SK-N-MC (cell line): ENCODE measurements at regions not wholly inside any gene's neighbourhood (a gene's known extent, or its start where the extent isn't known, plus 50 kb on each side); places are given as distances from the start of the nearest gene placed in this dataset.

Experiments
- EZH2 ChIP-seq: fragments of 200-600 bp; sonication (generic); IDR thresholded peaks from one replicate; pipeline ENCODE4 v1.6.1; 2017; ENCODE audit warnings: antibody characterized with exemption
- POLR2AphosphoS5 ChIP-seq: IDR thresholded peaks from 2 replicates; pipeline ENCODE4 v1.6.1; 2012; ENCODE audit warnings: mild to moderate bottlenecking, low read depth, low read length, borderline replicate concordance

DNA sequence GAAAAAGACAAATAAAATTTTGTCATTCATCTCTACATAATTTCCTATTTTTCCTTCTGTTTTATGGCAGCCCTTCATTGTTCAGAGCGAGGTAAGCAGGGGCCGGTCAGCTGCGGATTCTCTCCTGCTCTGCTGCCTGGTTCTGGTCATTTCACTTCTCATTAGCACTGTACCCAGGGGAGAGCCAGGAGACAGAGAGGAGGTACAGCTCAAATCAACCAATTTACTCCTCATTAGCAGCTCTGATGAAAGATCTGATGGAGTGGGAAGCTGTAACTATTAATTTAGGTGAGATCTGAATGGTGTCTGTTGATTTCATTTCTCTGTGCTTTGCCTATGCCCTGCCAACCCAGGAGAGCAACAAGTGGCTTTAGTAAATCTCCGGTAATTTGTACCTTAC is 241.5 kb upstream of the PFKP start:
- no peak for TF ChIP-seq EZH2
- no peak for TF ChIP-seq POLR2AphosphoS5
